Skeletal muscle tissue (tissue), 3 donors: ENCODE measurements at regions not wholly inside any gene's neighbourhood (a gene's known extent, or its start where the extent isn't known, plus 50 kb on each side); places are given as distances from the start of the nearest gene placed in this dataset.

Source experiments
- H3K27ac ChIP-seq: one replicate; pipeline ENCODE4 v1.7.0; 2013; ENCODE audit warnings: mild to moderate bottlenecking, low read depth, low read length, inconsistent platforms
- H3K27me3 ChIP-seq, 3 donors: one replicate each; pipeline ENCODE4 v1.7.0; 2013; ENCODE audit warnings: low read length in 3 of 3; ENCODE audit not compliant: control insufficient read depth in 3 of 3, insufficient read depth in 3 of 3
- H3K36me3 ChIP-seq, 3 donors: one replicate each; pipeline ENCODE4 v1.7.0; 2013; ENCODE audit warnings: low read length in 3 of 3; ENCODE audit not compliant: control insufficient read depth in 3 of 3, insufficient read depth in 3 of 3
- H3K4me1 ChIP-seq, 3 donors: one replicate each; pipeline ENCODE4 v1.7.0; 2013; ENCODE audit warnings: low read length in 3 of 3, mild to moderate bottlenecking in 3 of 3; ENCODE audit not compliant: control insufficient read depth in 3 of 3, insufficient read depth in 3 of 3
- H3K4me3 ChIP-seq, 3 donors: one replicate each; pipeline ENCODE4 v1.7.0; 2013; ENCODE audit warnings: low read length in 3 of 3
- H3K9ac ChIP-seq, 3 donors: one replicate each; pipeline ENCODE4 v1.7.0; 2013; ENCODE audit warnings: low read length in 3 of 3, mild to moderate bottlenecking in 3 of 3, moderate library complexity in 2 of 3, low read depth in 1 of 3
- H3K9me3 ChIP-seq, 3 donors: one replicate each; pipeline ENCODE4 v1.7.0; 2013; ENCODE audit warnings: low read length in 3 of 3; ENCODE audit not compliant: control insufficient read depth in 3 of 3
- donor health status: Osteomylitis.

DNA sequence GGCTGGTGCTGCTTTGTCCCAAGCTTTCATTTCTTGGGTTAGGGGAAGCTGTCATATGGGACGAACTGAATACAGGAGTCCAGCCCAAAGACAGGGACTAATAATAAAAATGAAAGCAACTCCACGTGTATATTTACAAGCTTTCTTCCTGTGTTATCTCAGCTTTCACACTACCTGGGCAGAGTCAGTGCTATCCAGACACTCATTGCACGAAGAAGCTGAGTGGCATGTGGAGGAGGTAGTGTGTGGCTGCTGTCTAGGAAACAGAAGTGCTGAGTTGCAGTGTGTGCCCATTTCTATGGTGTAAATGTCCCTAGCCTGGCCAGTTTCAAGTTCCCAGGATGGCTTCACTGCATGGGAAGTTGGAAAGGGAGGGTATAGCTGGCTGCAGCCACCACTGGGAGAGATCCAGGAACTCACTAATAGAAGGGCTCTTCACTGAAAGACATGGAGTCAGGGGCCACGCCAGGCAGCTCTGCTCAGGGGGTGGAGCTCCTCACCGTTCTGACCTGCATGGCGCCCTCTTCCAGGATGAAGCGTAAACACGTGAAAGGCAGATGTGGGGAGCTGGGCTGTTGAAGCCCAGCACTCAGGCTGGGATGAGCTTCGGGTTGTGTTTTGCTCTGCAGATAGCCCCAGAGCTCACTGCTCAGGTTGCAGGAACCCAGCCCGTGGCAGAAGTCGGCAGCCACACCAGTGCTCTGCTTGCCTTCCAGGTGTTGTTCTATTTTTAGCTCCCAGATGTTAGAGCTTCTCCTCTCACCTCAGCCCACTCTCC, 116.9 kb downstream of the IRX2 start:
- no peak overlapping the region for H3K9ac ChIP-seq
- H3K9me3 ChIP-seq, result peaks cover 0 to 4% (median 0%) of the 10 kb centered on the region in 3 donors
- H3K27me3 ChIP-seq, result peaks cover 0 to 16% (median 0%) of the 10 kb centered on the region in 3 donors
- H3K4me3 ChIP-seq, result no peak overlapping the region
- no peak overlapping the region for H3K27ac ChIP-seq
- no peaks in the 10 kb centered on the region for H3K4me1 ChIP-seq
- no peaks in the 10 kb centered on the region for H3K36me3 ChIP-seq

DNA sequence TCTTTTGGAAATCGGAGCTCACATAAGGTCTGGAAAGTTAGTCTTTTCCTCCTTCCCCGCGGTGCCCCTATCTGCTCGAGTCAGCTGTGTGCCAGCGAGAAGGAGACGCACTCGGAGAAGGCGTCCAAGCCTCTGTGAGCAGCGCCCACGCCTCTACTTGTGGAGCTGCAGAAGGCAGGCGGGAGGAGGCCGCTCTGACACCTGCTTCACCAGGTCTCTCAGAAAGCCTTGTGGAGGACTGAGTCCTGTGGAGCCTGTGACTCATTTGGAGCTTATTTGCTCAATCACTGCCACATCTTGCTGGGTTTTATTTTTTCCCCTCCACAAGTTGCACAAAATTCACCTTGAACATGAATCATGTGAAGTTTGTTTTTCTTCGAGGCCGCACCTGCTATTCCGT, 117.5 kb downstream of the IRX2 start:
- no peaks in the 10 kb centered on the region for H3K36me3 ChIP-seq
- no peak overlapping the region for H3K27ac ChIP-seq
- peaks cover 0 to 16% (median 0%) of the 10 kb centered on the region in 3 donors for H3K27me3 ChIP-seq
- no peak overlapping the region for H3K4me3 ChIP-seq
- no peaks in the 10 kb centered on the region for H3K4me1 ChIP-seq
- no peak overlapping the region for H3K9ac ChIP-seq
- peaks cover 0 to 4% (median 0%) of the 10 kb centered on the region in 3 donors for H3K9me3 ChIP-seq

DNA sequence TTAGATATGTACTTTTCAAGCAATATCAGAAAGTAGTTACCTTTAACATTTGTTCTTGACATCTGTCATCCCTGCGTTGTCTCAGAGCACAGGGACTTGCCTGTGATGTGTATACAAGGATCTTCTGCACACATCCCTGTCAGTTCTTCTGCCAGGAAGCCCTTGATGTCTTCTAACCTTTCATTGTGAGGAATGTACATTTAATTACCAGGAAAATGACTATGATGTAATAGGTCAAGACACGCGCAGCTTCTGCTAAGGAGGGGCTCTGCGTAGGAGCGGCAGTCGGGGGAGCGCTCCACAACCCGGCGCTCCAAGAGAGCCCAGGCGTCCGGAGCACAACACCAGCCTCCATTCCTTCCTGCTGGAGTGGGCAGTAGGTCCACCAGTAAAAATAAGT, 119.7 kb downstream of the IRX2 start:
- Histone ChIP-seq H3K4me3 (no peak overlapping the region), H3K36me3 (no peaks in the 10 kb centered on the region), H3K9me3 (peaks cover 0 to 4% (median 0%) of the 10 kb centered on the region in 3 donors), H3K4me1 (no peaks in the 10 kb centered on the region), H3K9ac (no peak overlapping the region), H3K27ac (no peak overlapping the region), H3K27me3 (peaks cover 0 to 20% (median 0%) of the 10 kb centered on the region in 3 donors)

DNA sequence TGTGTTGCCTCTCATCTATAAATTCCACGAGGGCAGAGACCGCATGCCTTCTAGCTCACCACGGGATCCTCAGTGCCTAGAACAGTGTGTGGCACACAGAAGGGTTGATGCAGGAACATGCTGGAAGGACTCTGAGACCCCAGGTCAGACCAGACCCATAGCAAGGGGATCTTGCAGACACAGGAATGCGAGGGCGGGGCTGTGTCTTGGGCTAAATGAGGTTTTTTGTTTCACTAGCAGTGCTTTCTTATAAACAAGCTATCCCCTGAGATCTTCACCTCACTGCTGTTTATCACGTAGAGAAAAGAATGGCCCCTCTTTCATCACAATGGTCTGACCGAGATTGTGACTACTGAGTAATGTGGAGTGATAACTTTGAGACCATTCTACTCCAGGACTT, 122.4 kb downstream of the IRX2 start:
- Histone ChIP-seq H3K9ac (no peak overlapping the region), H3K4me3 (no peak overlapping the region), H3K4me1 (no peaks in the 10 kb centered on the region), H3K27me3 (peaks cover 0 to 14% (median 0%) of the 10 kb centered on the region in 3 donors), H3K9me3 (peaks cover 0 to 4% (median 0%) of the 10 kb centered on the region in 3 donors), H3K27ac (no peak overlapping the region), H3K36me3 (no peaks in the 10 kb centered on the region)

DNA sequence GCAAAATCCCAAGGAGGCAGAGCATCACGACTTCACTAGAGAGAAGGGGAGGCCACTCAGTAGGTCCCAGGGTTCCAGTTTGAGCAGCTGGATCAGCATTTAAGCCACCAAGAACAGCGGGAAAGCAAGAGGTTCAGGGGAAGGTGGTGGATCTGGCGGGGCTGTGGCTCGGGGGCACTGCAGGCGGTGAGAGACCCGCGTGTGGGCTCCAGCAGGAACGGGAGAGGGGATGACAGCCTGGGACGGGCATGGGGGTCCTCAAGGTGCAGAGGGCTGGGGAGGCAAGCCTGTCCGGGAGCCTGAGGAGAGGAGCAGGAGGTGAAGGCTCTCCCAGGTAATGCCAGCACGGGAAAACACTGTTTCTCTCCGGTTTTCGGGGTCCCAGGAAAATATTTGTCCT, 123.6 kb downstream of the IRX2 start:
- H3K27me3 ChIP-seq, result peaks cover 0 to 14% (median 0%) of the 10 kb centered on the region in 3 donors
- H3K9me3 ChIP-seq, result no peaks in the 10 kb centered on the region
- H3K4me1 ChIP-seq, result no peaks in the 10 kb centered on the region
- H3K36me3 ChIP-seq, result no peaks in the 10 kb centered on the region
- no peak overlapping the region for H3K27ac ChIP-seq
- no peak overlapping the region for H3K9ac ChIP-seq
- H3K4me3 ChIP-seq, result no peak overlapping the region

DNA sequence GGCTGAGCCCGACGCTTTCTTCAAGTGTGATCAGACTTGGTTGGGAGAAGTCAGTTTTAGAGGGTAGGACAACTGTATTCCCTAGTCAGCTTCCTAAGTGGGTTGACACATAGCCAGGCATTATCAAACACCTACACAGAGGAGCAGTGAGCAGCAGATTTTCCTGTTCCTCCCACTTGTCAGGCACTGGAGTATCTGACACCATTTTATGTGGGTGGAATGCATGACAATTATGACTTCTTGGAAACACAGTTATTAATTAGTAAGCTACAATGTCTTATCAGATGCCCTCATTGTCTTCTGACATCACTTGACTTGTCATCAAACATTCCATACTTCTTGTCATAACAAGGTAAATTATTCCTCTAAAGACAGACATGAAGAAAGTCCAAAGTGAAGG, 124.9 kb downstream of the IRX2 start:
- Histone ChIP-seq H3K4me3 (no peak overlapping the region), H3K27ac (no peak overlapping the region), H3K9me3 (no peaks in the 10 kb centered on the region), H3K9ac (no peak overlapping the region), H3K36me3 (no peaks in the 10 kb centered on the region), H3K4me1 (no peaks in the 10 kb centered on the region), H3K27me3 (peaks cover 0 to 10% (median 0%) of the 10 kb centered on the region in 3 donors)

DNA sequence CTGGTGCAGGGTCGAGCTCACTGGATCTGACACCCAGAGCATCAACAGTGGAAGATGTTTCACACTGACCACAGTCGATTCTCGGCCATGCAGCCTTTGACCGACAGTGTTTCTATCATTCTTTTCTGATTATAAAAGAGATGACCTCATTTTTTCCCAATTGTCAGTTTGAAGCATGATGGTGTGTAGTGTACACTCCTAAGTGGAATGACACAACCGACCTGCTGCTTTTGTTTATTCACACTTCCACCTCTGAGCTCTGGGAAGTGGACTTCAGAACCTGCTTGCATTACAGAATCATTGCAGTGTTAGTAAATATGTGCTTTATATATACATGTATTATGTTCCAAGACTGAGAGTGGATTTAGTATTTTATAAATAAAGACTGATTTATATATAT, 128.6 kb downstream of the IRX2 start:
- H3K36me3 ChIP-seq, result no peaks in the 10 kb centered on the region
- H3K27ac ChIP-seq, result no peak overlapping the region
- H3K9me3 ChIP-seq, result peaks cover 0 to 2% (median 0%) of the 10 kb centered on the region in 3 donors
- peaks cover 0 to 3% (median 0%) of the 10 kb centered on the region in 3 donors for H3K27me3 ChIP-seq
- no peaks in the 10 kb centered on the region for H3K4me1 ChIP-seq
- H3K4me3 ChIP-seq, result no peak overlapping the region
- H3K9ac ChIP-seq, result no peak overlapping the region

DNA sequence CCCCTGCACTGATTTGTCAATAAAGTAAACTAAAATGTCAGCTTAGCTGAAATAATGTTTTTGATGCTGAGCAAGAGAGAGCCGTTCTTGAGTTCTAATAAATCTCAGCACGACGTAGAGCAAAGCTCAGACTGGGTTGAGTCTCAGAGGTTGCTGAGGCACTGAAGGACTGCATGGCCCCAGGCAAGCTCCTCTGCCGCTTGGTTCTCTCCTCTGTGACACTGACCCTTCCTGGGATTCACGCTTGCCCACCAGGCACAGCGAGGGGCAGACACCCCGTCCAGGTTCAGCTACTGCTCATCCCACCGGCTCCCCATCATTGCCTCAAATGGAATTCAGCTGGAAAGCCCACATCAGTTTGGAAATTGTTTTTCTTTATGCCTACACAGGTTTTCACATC, 129.8 kb downstream of the IRX2 start:
- no peaks in the 10 kb centered on the region for H3K4me1 ChIP-seq
- H3K9me3 ChIP-seq, result peaks cover 0 to 2% (median under 1%) of the 10 kb centered on the region in 3 donors
- H3K27me3 ChIP-seq, result peaks cover 0 to 3% (median 0%) of the 10 kb centered on the region in 3 donors
- no peaks in the 10 kb centered on the region for H3K36me3 ChIP-seq
- no peak overlapping the region for H3K27ac ChIP-seq
- H3K9ac ChIP-seq, result no peak overlapping the region
- H3K4me3 ChIP-seq, result no peak overlapping the region

DNA sequence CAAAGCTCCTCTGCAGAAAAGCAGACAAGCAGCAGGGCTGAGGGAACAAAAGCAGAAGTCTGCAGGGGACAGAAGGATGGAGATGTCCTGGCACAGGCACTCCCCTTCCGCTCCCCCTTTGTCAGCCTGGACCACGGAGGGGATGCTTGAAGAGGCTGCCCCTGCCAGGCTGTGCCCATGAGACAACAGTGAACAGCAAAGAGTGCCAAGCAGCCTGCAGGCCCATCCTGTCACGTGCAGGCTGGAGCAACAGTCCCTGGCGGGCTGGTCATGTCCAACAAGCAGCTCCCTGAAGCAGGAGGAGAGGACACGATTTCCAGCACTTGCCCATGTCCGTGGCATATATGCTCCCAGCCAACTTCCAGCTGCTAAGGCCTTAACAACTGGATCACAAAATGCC, 132.3 kb downstream of the IRX2 start:
- Histone ChIP-seq H3K36me3 (no peaks in the 10 kb centered on the region), H3K4me1 (no peaks in the 10 kb centered on the region), H3K4me3 (no peak overlapping the region), H3K27ac (no peak overlapping the region), H3K9ac (no peak overlapping the region), H3K9me3 (peaks cover 0 to 2% (median 2%) of the 10 kb centered on the region in 3 donors), H3K27me3 (peaks cover 0 to 5% (median 0%) of the 10 kb centered on the region in 3 donors)

DNA sequence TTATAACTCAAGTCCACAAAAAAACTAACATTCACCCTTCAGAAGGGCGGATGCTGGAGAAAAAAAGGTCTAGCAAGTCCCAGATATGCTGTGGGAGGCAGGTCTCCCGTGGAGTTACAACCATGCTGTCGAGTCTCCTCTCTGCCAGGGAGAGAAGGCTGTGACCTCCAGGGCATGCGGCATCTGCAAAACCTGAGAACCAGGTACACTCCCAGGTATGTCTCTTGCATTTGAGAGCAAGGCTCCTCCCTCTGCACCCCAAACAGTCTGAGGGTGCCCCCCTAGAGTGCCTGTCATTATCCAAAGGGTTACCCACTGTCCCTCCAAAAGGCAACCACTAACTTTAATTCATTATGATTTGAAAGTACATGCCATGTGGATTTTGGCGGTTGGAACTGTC, 134.0 kb downstream of the IRX2 start:
- H3K36me3 ChIP-seq, result no peaks in the 10 kb centered on the region
- H3K9me3 ChIP-seq, result peaks cover 0 to 2% (median 2%) of the 10 kb centered on the region in 3 donors
- no peak overlapping the region for H3K27ac ChIP-seq
- H3K27me3 ChIP-seq, result peaks cover 0 to 8% (median 0%) of the 10 kb centered on the region in 3 donors
- no peak overlapping the region for H3K9ac ChIP-seq
- no peaks in the 10 kb centered on the region for H3K4me1 ChIP-seq
- no peak overlapping the region for H3K4me3 ChIP-seq
